DMS79 (cell line): ENCODE measurements at regions not wholly inside any gene's neighbourhood (a gene's known extent, or its start where the extent isn't known, plus 50 kb on each side); places are given as distances from the start of the nearest gene placed in this dataset.
"Not testable (repeated sequence)": the region's sequence is repeated elsewhere in the genome, so short reads cannot be mapped to it uniquely, and the experiment has no call there.

Experiments used
- DNase-seq: peaks from one replicate; lab custom pipeline; 2025; lab: John Stamatoyannopoulos, UW

DNA sequence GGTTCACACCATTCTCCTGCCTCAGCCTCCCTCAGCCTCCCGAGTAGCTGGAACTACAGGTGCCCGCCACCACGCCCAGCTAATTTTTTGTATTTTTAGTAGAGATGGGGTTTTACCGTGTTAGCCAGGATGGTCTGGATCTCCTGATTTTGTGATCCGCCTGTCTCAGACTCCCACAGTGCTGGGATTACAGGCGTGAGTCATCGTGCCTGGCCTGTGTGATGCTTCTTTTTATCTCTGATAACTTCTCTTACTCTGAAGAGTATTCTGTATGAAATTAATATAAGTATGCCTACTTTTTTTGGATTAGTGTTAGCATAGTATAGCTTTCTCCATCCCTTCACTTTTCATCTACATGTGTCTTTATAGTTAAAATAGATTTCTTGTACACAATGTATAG is 180.8 kb upstream of the GALNT15 start:
- not testable (repeated sequence) for DNase-seq

DNA sequence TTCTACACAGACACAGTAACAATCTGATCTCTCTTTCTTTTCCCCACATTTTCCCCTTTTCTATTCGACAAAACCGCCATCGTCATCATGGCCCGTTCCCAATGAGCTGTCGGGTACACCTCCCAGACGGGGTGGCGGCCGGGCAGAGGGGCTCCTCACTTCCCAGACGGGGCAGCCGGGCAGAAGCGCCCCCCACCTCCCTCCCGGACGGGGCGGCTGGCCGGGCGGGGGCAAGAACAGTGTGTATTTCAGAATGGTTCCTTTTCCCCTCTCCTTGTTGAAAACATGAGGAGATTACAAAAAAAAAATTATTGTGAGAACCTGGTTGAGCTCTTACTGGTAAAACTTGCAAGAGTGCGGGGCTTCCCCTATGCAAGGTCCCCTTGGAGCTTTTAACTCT is 178.0 kb upstream of the GALNT15 start:
- DNase-seq, result not testable (repeated sequence)

DNA sequence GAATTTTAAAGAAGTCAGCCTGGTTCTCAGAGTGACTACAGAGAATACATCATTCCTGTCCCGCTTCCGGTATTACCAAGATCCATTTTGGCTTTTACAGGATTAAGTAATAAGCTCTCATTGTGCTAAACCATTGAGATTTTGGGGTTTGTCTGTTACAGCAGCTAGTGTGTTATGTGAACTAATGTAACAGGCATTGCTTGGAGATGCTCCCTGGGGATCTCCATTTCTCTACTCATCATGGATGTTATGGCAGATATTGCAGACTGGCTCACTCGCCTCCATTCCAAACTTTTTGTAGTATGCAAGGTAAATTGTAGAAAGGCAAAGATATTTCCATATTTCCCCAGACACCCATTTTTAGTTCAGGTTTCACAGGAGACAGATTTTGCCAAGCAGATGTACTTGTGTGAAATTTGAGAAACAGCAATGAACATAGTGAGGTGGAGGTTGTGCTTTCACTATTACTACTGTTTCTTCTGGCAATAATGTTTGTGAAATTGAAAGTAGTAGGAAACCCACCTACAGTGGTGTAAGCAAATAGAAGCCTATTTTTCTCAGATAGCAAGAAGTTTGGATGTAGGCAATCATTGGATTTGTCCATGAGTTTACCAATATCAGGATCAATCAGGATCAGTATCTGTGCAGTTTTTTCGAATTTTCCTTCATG is 177.1 kb upstream of the GALNT15 start:
- DNase-seq, result no peak

DNA sequence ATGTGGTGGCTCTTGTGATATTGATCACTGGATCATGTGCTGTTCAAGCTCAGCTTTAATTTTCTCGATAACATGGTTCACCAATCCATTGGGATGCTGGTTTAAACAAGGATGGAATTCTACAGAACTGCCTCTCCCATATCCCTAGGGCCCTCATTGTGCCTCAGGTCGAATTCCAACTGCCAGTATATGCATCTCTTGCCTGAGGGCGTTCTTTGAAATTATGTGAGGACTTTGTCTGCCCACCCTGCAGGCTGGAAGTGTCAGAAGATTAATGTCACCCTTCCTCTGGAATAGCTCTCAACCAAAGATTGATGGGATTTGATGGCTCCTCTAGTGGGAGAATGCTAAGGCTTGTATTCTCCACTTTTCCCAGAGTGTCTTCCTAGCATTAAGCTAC is 175.6 kb upstream of the GALNT15 start:
- DNase-seq, result no peak

DNA sequence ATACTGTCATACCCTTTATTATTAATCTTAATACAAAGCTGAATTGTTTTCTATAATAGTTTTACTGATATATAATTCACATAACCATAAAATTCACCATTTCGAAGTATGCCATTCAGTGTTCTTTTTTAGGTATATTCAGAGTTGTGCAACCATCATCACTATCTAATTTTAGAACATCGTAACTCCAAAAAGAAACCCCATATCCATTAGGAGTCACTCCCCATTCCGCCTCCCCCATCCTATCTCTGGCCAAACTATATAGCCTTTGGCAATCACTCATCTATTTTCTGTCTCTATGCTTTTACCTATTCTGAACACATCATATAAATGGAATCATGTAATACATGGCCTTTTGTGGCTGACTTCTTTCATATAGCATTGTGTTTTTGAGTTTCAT is 169.7 kb upstream of the GALNT15 start:
- no peak for DNase-seq

DNA sequence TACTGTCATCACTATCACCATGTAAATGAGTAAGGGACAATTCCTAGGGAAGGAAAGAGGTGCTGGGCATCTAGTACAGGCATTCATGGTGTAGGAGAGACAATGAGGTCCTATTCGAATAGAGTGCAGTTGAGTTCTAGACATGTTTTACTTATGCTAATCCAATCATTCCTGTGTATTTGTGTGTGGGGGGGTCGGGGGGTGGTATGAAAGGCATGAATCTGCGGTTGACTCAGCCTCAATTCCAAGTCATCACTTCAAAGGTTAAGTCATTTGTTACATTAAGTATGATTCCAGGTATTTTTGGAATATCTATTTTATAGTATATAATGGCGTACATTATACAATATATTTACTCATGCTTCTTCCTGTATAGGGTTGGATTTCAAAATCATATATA is 163.1 kb upstream of the GALNT15 start:
- no peak for DNase-seq

DNA sequence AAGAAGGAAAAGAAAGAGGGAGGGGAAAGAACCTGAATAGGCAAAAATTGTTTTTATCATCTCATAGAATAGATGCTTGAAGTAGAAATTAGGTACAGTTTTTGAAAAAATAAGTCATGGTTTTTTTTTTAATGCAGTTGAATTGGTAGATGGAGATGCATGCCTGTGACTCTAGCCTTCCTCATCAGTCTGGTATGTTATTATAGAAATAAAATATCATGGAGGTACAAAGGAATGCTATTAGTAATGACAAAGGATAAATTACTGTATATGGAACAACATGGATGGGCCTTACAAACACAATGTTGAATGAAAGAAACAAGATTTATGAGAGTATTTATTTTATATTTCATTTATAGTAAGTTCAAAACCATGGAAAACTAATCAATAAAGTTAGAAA is 162.4 kb upstream of the GALNT15 start:
- DNase-seq, result no peak

DNA sequence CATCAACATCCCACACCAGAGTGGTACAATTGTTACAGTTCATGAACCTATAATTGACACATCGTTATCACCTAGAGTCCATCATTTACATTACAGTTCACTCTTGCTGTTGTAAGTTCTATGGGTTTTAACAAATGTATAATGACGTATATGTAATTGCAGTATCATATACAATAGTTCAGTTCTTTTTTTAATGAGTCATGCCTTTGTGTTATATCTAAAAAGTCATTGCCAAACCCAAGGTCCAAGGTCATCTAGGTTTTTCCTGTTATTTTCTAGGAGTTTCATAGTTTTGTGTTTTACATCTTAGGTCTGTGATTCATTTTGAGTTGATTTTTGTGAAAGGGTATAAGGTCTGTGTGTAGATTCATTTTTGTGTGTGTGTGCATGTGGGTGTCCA is 160.9 kb upstream of the GALNT15 start:
- no peak for DNase-seq

DNA sequence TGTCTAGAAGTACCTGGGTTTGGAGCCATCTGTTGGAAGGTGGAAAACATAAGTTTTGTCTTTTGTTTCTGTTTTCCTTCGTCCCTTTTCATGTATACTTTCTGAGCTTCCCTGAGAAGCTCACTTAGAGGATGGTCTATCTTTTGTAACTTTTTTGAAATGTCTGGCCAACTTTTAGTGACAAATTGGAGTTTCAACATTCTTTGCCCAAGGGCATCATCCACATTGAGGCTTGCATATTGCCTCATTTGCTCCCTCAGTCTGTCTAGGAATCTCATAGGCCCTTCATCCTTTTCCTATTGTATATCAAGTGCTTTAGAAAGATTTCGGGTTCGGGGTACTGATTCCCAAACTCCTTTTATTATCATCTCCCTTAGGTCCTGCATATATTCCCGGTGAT is 152.7 kb upstream of the GALNT15 start:
- DNase-seq, result not testable (repeated sequence)

DNA sequence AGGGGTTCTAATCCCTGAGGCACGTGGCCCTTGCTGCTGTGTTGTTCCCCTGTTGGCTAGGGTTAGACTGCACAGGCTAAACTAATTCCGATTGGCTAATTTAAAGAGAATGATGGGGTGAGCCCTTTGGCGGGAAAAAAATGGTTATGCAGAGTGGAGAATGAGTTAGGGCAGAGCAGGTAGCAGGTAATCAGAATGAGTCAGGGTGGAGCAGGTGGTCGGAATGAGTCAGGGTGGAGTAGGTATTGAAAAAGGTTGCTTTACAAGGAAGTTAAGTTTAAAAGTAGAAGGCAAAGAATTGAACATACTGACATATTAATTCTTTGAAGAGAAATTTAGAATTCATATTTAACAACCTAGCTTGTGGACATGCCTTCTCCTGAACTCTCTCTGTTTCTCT is 150.6 kb upstream of the GALNT15 start:
- not testable (repeated sequence) for DNase-seq

DNA sequence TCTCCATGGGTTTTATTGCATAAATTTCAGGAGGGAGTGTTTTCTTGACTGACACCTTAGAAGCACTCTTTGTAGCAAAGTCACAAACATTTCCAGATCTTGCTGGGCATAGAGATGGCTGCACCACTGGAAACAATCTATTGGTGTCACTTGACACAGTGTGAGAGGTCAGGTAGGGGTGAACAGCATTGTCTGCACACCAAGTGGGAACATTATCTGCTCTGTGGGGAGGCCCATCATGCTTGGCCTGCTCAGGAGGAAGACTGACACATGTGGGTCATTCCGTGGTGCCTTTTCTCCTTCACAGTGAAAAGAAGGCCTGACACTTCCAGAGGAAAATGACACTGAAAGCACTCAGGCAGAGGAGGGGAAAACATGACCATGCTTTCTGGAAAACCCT is 149.9 kb upstream of the GALNT15 start:
- no peak for DNase-seq

DNA sequence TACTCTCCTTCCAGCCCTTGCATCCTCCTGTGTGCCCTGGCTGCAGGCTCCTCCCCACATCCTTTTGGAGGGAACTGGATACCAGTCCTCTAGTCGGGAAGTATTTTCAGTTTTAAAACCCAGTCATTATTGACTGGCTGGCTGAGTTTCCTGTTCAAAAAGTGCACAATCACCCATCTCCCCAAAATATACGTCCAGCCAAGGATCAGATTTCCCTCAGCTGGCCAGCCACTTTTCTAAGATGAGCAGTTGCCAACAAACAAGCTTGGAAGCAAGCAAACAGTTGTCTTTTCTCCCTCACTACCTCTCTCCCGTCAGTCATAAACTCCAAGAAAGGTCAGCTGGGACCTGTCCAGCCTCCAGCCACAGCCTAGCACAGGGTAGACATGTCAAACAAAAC is 147.7 kb upstream of the GALNT15 start:
- DNase-seq, result no peak

DNA sequence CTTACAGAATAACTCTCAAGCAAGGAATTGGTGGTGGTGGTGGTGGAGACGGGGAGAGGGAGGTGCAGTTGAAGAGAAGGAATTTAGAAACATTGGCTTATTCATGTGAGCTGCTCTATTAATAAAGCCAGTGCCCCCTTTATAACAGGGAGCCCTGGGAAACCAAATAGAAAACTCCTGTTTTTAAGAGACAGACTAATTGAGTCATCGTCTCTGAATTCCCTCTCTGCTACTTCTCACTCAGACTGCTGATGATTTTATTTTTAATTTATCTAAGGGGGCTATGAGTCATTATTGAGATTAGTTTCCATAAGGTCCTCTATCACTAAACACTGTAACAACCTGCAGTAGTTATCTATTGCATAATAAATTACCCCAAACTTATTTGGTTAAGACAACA is 145.9 kb upstream of the GALNT15 start:
- no peak for DNase-seq

DNA sequence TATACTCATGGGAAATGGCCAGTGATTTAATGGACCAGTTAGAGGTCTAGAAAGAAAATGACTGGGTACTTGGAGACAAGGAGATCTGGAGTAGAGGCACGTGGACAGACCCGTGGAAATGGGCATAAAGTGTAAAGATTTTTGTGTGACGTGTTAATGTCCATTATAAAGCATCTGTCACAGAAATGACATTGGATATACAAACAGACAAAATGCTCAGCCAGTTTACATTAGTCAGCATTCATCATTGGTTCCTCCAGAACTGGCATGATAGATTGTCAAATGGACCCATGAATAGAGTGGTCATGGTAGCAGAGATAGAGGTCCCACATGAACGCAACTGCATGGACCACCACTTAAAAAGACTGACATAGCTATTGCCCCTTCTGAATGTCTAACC is 144.1 kb upstream of the GALNT15 start:
- DNase-seq, result no peak

DNA sequence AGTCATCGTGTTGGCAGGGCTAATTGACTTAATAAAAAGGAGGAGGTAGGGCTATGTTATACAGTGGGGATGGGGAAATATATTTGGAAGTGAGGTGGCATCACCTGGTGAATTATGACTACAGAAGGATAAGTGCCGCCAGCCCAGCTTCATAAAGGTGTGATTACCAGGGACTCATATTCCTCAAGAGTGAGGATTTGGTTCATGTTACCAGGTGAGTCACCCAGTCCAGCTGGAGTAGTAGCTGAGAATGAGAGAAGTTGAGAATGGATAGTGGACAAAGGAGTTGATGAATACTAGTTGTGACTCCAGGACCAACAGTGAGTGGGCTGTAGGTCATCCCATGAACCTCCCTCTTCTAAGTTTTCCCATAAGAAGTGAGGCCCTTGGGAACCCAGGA is 143.0 kb upstream of the GALNT15 start:
- DNase-seq, result no peak

DNA sequence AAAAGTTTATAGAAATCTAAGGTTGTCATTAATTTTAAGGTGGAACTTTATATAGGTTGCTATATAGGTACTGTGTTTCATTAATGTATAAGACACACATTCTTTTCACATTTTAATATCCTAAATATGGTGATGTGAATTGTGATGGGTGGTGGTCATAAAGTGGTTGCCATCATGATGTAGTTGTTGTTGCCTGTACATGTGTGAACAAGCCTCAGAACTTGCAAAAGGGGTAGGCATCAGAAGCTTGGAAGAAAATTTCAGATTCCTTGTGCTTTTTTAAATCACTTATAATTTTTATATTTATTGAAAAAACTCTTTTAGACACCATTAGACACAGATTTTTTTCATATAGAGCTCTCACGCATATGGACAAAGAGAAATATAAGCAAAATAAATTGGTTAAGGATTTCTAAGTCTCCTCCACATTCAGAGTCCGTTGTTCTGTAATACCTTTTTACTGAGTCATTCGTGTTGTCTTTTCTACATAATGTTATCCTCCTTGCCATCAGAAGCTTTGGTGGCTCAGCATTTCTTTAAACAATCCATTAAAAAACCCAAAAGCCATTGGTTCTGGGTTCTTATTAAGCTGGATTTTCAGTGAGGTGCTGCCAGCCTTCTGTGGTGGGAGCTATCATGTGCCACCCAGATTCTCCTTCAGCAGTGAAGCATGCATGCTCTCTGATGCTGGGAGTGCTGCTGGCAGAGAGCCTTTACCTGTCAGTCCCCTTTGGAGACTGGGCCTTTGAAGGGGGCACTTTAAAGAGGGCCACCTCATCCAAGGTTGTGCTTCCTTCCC is 140.4 kb upstream of the GALNT15 start:
- no peak for DNase-seq

DNA sequence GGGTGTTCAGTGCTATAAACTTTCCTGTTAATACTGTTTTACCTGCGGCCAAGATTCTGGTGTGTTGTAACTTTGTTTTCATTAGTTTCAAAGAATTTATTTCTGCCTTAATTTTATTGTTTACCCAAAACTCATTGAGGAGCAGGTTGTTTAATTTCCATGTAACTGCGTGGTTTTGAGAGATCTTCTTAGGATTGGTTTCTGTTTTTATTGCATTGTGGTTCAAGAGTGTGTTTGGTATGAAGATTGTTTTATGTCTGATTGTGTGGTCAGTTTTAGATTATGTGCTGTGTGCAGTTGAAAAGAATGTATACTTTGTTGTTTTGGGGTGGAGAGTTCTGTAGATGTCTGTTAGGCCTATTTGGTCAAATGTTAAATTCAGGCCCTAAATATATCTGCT is 133.5 kb upstream of the GALNT15 start:
- DNase-seq, result no peak

DNA sequence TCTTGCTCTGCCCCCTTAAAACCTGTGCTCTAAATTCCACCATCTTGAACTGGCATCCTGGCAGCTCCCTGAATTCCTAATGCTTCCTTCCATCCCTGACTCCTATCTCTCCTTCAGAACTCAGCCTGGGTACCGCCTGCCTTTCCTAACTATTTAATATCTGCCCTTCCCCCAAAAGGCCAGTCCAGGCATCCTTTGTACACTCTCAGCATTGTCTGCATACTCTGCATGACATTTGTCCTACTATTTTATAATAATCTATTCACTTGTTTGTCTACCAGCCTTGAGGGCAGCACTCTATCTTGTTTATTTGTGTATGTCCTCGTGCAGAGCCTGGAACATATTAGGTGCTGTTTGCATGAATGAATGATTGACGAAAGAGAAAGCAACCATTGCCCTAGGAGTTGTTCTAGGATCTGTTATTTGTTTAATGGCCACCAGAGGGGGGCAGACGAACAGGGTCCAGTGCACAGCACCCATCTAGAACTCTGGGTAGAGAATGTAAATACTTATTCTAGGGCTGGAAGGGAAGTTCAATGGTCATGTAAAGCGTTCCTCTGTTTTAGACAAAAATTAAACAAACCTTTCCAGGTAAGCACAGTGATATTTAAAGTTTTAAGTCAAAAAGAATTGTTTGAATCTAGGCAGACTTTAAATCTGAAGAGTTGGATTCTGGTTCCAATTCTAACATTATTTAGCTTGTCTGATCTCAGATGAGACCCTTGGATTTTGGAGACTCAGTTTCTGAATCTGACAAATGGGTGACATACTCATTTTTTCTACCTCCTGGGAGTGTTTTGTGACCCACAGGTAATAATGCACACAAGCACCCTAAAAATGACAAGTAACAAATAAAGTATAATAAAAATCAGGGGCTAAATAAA is 125.8 kb upstream of the GALNT15 start:
- peak; percentile 7 for DNase-seq

DNA sequence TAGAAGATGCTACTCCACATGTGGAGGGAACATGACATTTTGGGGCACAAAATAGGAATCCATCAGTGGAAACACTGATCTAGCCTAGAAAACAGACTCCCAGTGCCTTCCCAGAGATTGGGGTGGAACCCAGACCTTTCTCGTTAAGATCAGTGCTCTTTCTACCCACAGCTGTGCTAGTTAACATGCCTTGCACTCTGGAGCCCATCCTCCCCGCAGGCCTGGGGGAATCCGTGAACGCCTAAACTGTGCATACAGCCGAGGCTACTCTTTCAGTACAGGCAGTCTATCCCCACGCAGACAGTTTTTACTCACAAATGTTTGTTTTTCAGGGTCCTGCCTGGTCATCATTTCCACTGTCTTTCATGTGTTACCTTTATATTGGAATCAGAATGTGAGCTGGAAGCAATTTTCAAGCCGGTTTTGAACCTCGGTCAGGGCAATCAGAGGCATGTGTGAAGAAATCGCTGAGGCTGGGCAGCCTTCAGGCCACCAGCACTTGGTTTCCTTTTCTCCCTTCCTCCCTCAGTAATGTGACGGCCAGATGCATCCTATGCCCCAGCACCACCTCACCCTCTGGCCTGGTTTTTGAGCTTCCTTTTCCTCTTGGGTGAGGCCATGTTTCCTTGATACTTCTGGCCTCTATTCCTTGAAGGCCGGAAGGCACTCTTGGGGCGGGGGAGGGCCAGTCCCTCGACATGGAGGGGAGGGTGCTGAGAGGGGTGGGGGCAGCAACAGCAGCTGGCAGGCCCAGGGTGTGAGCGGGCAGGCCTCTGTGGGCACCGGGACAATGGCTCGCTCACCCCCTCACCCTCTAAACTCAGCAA is 123.6 kb upstream of the GALNT15 start:
- DNase-seq, result no peak

DNA sequence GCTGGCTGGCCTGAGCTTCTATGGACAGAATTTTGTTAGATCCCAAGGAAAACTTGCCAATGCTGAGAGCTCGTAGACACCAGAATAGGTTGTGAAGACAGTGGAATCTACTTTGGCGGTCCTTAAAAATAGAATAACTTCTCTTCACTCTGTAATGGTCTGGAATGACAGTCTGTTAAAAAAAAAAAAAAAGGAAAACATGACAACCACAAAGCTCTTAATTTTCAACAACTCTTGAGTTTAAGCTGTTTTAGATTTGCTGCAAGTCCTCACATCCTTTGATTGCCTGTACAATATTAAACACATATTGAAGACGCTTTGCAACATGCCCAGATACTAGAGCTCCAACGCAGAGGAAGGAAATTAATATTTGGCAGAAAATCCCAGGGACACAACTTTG is 122.8 kb upstream of the GALNT15 start:
- DNase-seq, result no peak

DNA sequence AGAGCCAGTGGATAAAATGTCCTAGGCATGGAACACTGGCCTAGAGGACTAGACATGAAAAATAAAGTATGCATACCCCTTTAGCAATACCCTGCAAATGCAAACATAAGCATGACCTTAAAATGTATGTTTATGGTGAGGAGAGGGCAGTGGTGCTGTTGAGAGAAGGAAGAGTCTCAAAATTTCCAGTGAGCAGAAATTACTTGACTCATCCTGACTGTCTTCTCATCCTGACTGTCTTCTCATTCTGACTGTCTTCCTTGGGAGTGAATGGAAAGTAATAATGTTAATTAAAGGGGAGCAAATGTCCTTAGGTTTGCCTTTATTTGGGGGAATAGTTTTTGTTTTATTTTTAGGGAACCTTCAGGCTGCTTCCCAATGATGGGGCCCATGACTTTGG is 121.5 kb upstream of the GALNT15 start:
- no peak for DNase-seq

DNA sequence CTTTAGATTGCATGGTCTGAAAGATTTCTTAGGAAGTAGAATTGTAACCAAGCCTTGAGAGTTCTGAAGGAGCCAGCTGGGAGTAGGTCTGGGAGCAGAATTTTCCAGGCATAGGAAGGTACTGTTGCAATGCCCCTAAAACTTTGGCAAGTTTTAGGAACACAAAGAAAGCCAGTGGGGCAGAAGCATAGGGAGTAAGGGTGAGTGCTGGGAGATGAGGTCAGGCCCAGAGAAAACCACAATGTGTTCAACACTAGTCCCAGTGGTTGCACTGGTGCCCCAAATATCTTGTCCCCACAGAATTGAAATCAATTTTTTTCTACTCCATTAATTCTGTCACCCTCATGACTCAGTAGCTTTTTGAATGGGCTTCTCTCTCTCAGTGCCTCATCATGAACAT is 120.7 kb upstream of the GALNT15 start:
- DNase-seq, result no peak
